GM12873 (cell line): ENCODE measurements at regions not wholly inside any gene's neighbourhood (a gene's known extent, or its start where the extent isn't known, plus 50 kb on each side); places are given as distances from the start of the nearest gene placed in this dataset.

Source experiments
- CTCF ChIP-seq: IDR thresholded peaks from 2 replicates; pipeline ENCODE4 v1.5.1; 2012; ENCODE audit warnings: low read depth, mild to moderate bottlenecking, moderate library complexity, low read length, control low read depth; ENCODE audit not compliant: insufficient read depth; ENCODE audit errors: missing control alignments

- no peak for TF ChIP-seq CTCF
Observed at GRCh38 chr7:130951976-130952876, 218.2 kb upstream of the KLF14 start.

GRCh38 chr7:130953196-130953595, 219.2 kb upstream of the KLF14 start:
- no peak for TF ChIP-seq CTCF

GRCh38 chr7:130954918-130955564, 221.0 kb upstream of the KLF14 start:
- no peak for TF ChIP-seq CTCF

GRCh38 chr7:130955565-130955919, 221.5 kb upstream of the KLF14 start:
- TF ChIP-seq CTCF: no peak

GRCh38 chr7:130956417-130957136, 222.6 kb upstream of the KLF14 start:
- no peak for TF ChIP-seq CTCF

- no peak for TF ChIP-seq CTCF
Observed at GRCh38 chr7:130957137-130957513, 223.1 kb upstream of the KLF14 start.

- no peak for TF ChIP-seq CTCF
Observed at GRCh38 chr7:130958846-130959245, 224.8 kb upstream of the KLF14 start.
